ENCODE measurements at regions not wholly inside any gene's neighbourhood (a gene's known extent, or its start where the extent isn't known, plus 50 kb on each side); places are given as distances from the start of the nearest gene placed in this dataset.

GRCh38 chr1:164101802-164102201, 457.2 kb upstream of the PBX1 start:
- TF ChIP-seq CTCF (IDR thresholded peaks at IDR 0.05 in 2 of 3, conservative IDR thresholded peaks at IDR 0.05 in 1 of 3; ENCODE audit: borderline replicate concordance in 1 of 3, insufficient read depth in 1 of 3, low read depth in 2 of 3, low read length in 2 of 3) (no peak), POLR2A (IDR thresholded peaks at IDR 0.05; ENCODE audit: borderline replicate concordance, extremely low read depth, insufficient read depth, insufficient read length) (no peak), EZH2phosphoT487 (IDR thresholded peaks at IDR 0.05; ENCODE audit: borderline replicate concordance) (no peak), CEBPB (IDR thresholded peaks at IDR 0.05; ENCODE audit: low read depth) (no peak), REST (IDR thresholded peaks at IDR 0.05; ENCODE audit: low read depth) (no peak), YY1 (IDR thresholded peaks at IDR 0.05; ENCODE audit: extremely low read depth, insufficient replicate concordance, low read depth, low read length) (no peak), EZH2 (IDR thresholded peaks at IDR 0.05) (no peak), ELF1 (IDR thresholded peaks at IDR 0.05; ENCODE audit: borderline replicate concordance, low read depth) (no peak), ZNF274 (IDR thresholded peaks at IDR 0.05; ENCODE audit: low read depth, low read length) (no peak)
- TF ChIP-seq, protein P1, sequence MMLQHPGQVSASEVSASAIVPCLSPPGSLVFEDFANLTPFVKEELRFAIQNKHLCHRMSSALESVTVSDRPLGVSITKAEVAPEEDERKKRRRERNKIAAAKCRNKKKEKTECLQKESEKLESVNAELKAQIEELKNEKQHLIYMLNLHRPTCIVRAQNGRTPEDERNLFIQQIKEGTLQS (IDR thresholded peaks at IDR 0.05), result no peak

Measured in HCT116 (cell line).